IMR-90 (cell line): ENCODE measurements at regions not wholly inside any gene's neighbourhood (a gene's known extent, or its start where the extent isn't known, plus 50 kb on each side); places are given as distances from the start of the nearest gene placed in this dataset.

Experiments used
- ATAC-seq: fragments of 200-7000 bp; cut with Tn5 transposase; 2 replicates; pipeline ENCODE4 v1.9.1; 2020; ENCODE audit warnings: low read depth, mild to moderate bottlenecking, moderate library complexity
- BruUV-seq: library from RNA; stranded (reverse); fragments of 400-500 nt; replicated peaks from 2 replicates; lab custom pipeline; 2021; lab: Mats Ljungman, UMichigan
- CTCF ChIA-PET: fragments of 300-600 bp; formaldehyde crosslinking; extraction: SDS; loops from one replicate; lab custom pipeline; 2021; ENCODE audit warnings: antibody characterized with exemption; lab: Yijun Ruan, JAX
- POLR2A ChIA-PET: fragments of 300-600 bp; sonication (Branson Sonifier 250); formaldehyde crosslinking; loops from one replicate; lab custom pipeline; 2022; ENCODE audit warnings: antibody characterized with exemption; ENCODE audit not compliant: unreplicated experiment; lab: Charles Lee
- DNase-seq: peaks from one replicate; pipeline ENCODE4 v3.0.0; 2013
- H2AFZ ChIP-seq: replicated peaks from 2 replicates; pipeline ENCODE3; 2013; ENCODE audit warnings: low read length, mild to moderate bottlenecking; ENCODE audit not compliant: poor library complexity
- H2AK5ac ChIP-seq: 2 replicates; pipeline ENCODE4 v1.6.1; 2013; ENCODE audit warnings: low read depth, low read length, inconsistent platforms
- H2AK9ac ChIP-seq: replicated peaks from 2 replicates; pipeline ENCODE3; 2013; ENCODE audit warnings: mild to moderate bottlenecking, low read depth, low read length, moderate library complexity; ENCODE audit not compliant: poor library complexity
- H2BK120ac ChIP-seq: 2 replicates; pipeline ENCODE4 v1.6.1; 2013; ENCODE audit warnings: low read depth, low read length, inconsistent platforms
- H2BK15ac ChIP-seq: 3 replicates; pipeline ENCODE4 v1.6.1; 2013; ENCODE audit warnings: low read depth, low read length, inconsistent platforms
- H2BK20ac ChIP-seq: 2 replicates; pipeline ENCODE4 v1.6.1; 2013; ENCODE audit warnings: low read depth, mild to moderate bottlenecking, inconsistent platforms, low read length, moderate library complexity
- H2BK5ac ChIP-seq: 2 replicates; pipeline ENCODE4 v1.6.1; 2013; ENCODE audit warnings: mild to moderate bottlenecking, low read depth, low read length, inconsistent platforms; ENCODE audit not compliant: poor library complexity, severe bottlenecking
- H3K14ac ChIP-seq: replicated peaks from 2 replicates; pipeline ENCODE4 v1.6.1; 2013; ENCODE audit warnings: low read depth, low read length, inconsistent platforms
- H3K18ac ChIP-seq: 2 replicates; pipeline ENCODE4 v1.6.1; 2013; ENCODE audit warnings: low read depth, low read length, control low read depth
- H3K23ac ChIP-seq: 2 replicates; pipeline ENCODE4 v1.6.1; 2013; ENCODE audit warnings: low read depth, low read length, inconsistent platforms
- H3K27ac ChIP-seq: 2 replicates; pipeline ENCODE4 v1.5.1; 2013; ENCODE audit warnings: mild to moderate bottlenecking, control low read depth, low read length; ENCODE audit not compliant: insufficient read depth
- H3K27me3 ChIP-seq: 2 replicates; pipeline ENCODE4 v1.6.1; 2013; ENCODE audit warnings: low read length; ENCODE audit not compliant: control insufficient read depth, insufficient read depth
- H3K36me3 ChIP-seq: 2 replicates; pipeline ENCODE4 v1.6.1; 2013; ENCODE audit warnings: low read length, mixed read lengths; ENCODE audit not compliant: control insufficient read depth, insufficient read depth
- H3K4ac ChIP-seq: 2 replicates; pipeline ENCODE4 v1.6.1; 2013; ENCODE audit warnings: low read depth, low read length, inconsistent platforms
- H3K4me1 ChIP-seq: 2 replicates; pipeline ENCODE4 v1.6.1; 2013; ENCODE audit warnings: low read length, mixed read lengths; ENCODE audit not compliant: control insufficient read depth, insufficient read depth
- H3K4me2 ChIP-seq: 2 replicates; pipeline ENCODE4 v1.6.1; 2013; ENCODE audit warnings: low read depth, mild to moderate bottlenecking, control low read depth, low read length, moderate library complexity
- H3K4me3 ChIP-seq: 2 replicates; pipeline ENCODE4 v1.5.1; 2013; ENCODE audit warnings: low read depth, mild to moderate bottlenecking, control low read depth, low read length, moderate library complexity; ENCODE audit not compliant: insufficient read depth
- H3K56ac ChIP-seq: 2 replicates; pipeline ENCODE4 v1.6.1; 2013; ENCODE audit warnings: low read length, inconsistent platforms; ENCODE audit not compliant: insufficient read depth; ENCODE audit errors: extremely low read depth
- H3K79me1 ChIP-seq, 2 experiments: 2 replicates each; pipeline ENCODE4 v1.6.1; 2013; ENCODE audit warnings: low read length in 2 of 2, inconsistent platforms in 1 of 2, low read depth in 1 of 2
- H3K9ac ChIP-seq: 2 replicates; pipeline ENCODE4 v1.6.1; 2013; ENCODE audit warnings: low read depth, low read length, control low read depth
- H3K9me1 ChIP-seq: 2 replicates; pipeline ENCODE4 v1.6.1; 2013; ENCODE audit warnings: low read length, inconsistent platforms; ENCODE audit not compliant: insufficient read depth
- H3K9me3 ChIP-seq: 2 replicates; pipeline ENCODE4 v1.6.1; 2013; ENCODE audit warnings: low read length; ENCODE audit not compliant: control insufficient read depth, insufficient read depth
- H4K20me1 ChIP-seq: 2 replicates; pipeline ENCODE4 v1.6.1; 2013; ENCODE audit warnings: low read length, inconsistent platforms; ENCODE audit not compliant: insufficient read depth
- H4K5ac ChIP-seq: 2 replicates; pipeline ENCODE4 v1.6.1; 2013; ENCODE audit warnings: mild to moderate bottlenecking, low read depth, low read length, control low read depth
- H4K8ac ChIP-seq, 2 experiments: 2 replicates each; pipeline ENCODE4 v1.6.1; 2013; ENCODE audit warnings: low read depth in 2 of 2, low read length in 2 of 2, control low read depth in 1 of 2, inconsistent platforms in 1 of 2
- H4K91ac ChIP-seq: 2 replicates; pipeline ENCODE4 v1.6.1; 2013; ENCODE audit warnings: low read depth, low read length, inconsistent platforms; ENCODE audit not compliant: insufficient read depth
- BHLHE40 ChIP-seq: fragments of 150-350 bp; IDR thresholded peaks from 2 replicates; pipeline ENCODE4 v1.6.1; 2016; ENCODE audit warnings: mild to moderate bottlenecking, low read depth, low read length
- CEBPB ChIP-seq: IDR thresholded peaks from 2 replicates; pipeline ENCODE4 v1.6.1; 2012; ENCODE audit warnings: low read depth, low read length, improper control_type of control experiment
- CHD1 ChIP-seq: IDR thresholded peaks from 2 replicates; pipeline ENCODE4 v1.6.1; 2012; ENCODE audit warnings: low read depth, low read length, improper control_type of control experiment
- CTCF ChIP-seq: conservative IDR thresholded peaks from 2 replicates; pipeline ENCODE4 v1.5.1; 2012; ENCODE audit warnings: mild to moderate bottlenecking, low read depth, low read length, improper control_type of control experiment
- ELK1 ChIP-seq: fragments of 150-350 bp; IDR thresholded peaks from 2 replicates; pipeline ENCODE4 v1.6.1; 2016; ENCODE audit warnings: low read depth, mild to moderate bottlenecking, low read length, moderate library complexity, borderline replicate concordance
- FOS ChIP-seq: fragments of 150-350 bp; IDR thresholded peaks from 2 replicates; pipeline ENCODE4 v1.6.1; 2016; ENCODE audit warnings: low read depth, low read length
- MAFK ChIP-seq: IDR thresholded peaks from 2 replicates; pipeline ENCODE4 v1.6.1; 2012; ENCODE audit warnings: low read depth, low read length, improper control_type of control experiment
- MAZ ChIP-seq: IDR thresholded peaks from 2 replicates; pipeline ENCODE4 v1.6.1; 2012; ENCODE audit warnings: low read depth, mild to moderate bottlenecking, low read length, improper control_type of control experiment, moderate library complexity, borderline replicate concordance
- MXI1 ChIP-seq: IDR thresholded peaks from 2 replicates; pipeline ENCODE4 v1.6.1; 2012; ENCODE audit warnings: low read depth, mild to moderate bottlenecking, low read length, moderate library complexity, borderline replicate concordance
- NFE2L2 ChIP-seq: fragments of 150-350 bp; IDR thresholded peaks from 2 replicates; pipeline ENCODE4 v1.6.1; 2016; ENCODE audit warnings: low read depth, mild to moderate bottlenecking, low read length
- POLR2A ChIP-seq: IDR thresholded peaks from 2 replicates; pipeline ENCODE4 v1.6.1; 2012; ENCODE audit warnings: mild to moderate bottlenecking, low read depth, low read length
- RAD21 ChIP-seq: IDR thresholded peaks from 2 replicates; pipeline ENCODE4 v1.6.1; 2012; ENCODE audit warnings: low read length, improper control_type of control experiment
- RCOR1 ChIP-seq: IDR thresholded peaks from 2 replicates; pipeline ENCODE4 v1.6.1; 2012; ENCODE audit warnings: mild to moderate bottlenecking, low read length, improper control_type of control experiment; ENCODE audit not compliant: insufficient replicate concordance
- RFX5 ChIP-seq: IDR thresholded peaks from 2 replicates; pipeline ENCODE4 v1.8.0; 2012; ENCODE audit warnings: low read depth, mild to moderate bottlenecking, low read length, moderate library complexity
- SMC3 ChIP-seq: fragments of 150-350 bp; IDR thresholded peaks from 2 replicates; pipeline ENCODE4 v1.6.1; 2016; ENCODE audit warnings: low read depth, mild to moderate bottlenecking, antibody characterized with exemption, low read length, moderate library complexity
- USF2 ChIP-seq: fragments of 150-350 bp; IDR thresholded peaks from 2 replicates; pipeline ENCODE4 v1.6.1; 2017; ENCODE audit warnings: mild to moderate bottlenecking, antibody characterized with exemption, low read length, low read depth
- WGBS, 2 experiments: methylation state at CpG; one replicate each; pipeline versions ENCODE4 v1.1.5 to v1.1.7; 2013; ENCODE audit warnings: missing lambda C conversion rate in 2 of 2; ENCODE audit not compliant: insufficient read length in 1 of 2; ENCODE audit errors: extremely low coverage in 2 of 2; 5-methylcytosine and 5-hydroxymethylcytosine counted together
- dilution Hi-C: fragments of 300-500 bp; cut with HindIII; formaldehyde crosslinking; loops from one replicate; pipeline ENCODE4 v1.14.3; 2018; ENCODE audit warnings: low sequenced_read_pairs; ENCODE audit not compliant: unreplicated experiment
- in situ Hi-C: fragments of 300-500 bp; cut with MboI; formaldehyde crosslinking; loops from 3 replicates; pipeline ENCODE4 v1.14.3; 2019; ENCODE audit warnings: low sequenced_read_pairs, inconsistent platforms, mixed read lengths
- intact Hi-C: fragments of 100-400 bp; cut with micrococcal nuclease; formaldehyde crosslinking; loops from 2 replicates; pipeline ENCODE4 v1.10.0; 2022

- H3K56ac ChIP-seq, result no peak overlapping the region
- intact Hi-C loops (no loop called here), dilution Hi-C loops (no loop called here), in situ Hi-C loops (no loop called here)
- H2BK20ac ChIP-seq, result no peak overlapping the region
- no peaks in the 10 kb centered on the region for H3K36me3 ChIP-seq
- no peaks in the 10 kb centered on the region for H3K79me1 ChIP-seq
- no peak overlapping the region for H3K23ac ChIP-seq
- no peak overlapping the region for H4K8ac ChIP-seq
- no peak overlapping the region for H2AFZ ChIP-seq
- no peak overlapping the region for H3K27ac ChIP-seq
- 20% methylated on average over 1 of the region's 3 CpGs; no CpG with 5 or more reads in 1 of the 2 experiments for WGBS, 2 experiments
- ATAC-seq (no peak), DNase-seq (no peak)
- no peak overlapping the region for H4K91ac ChIP-seq
- H3K4me1 ChIP-seq, result no peaks in the 10 kb centered on the region
- no peak overlapping the region for H3K14ac ChIP-seq
- no TSS peak for BruUV-seq
- H2BK120ac ChIP-seq, result no peak overlapping the region
- no peak for TF ChIP-seq MAZ
- no peak for TF ChIP-seq RAD21
- no peak for TF ChIP-seq NFE2L2
- no peak for TF ChIP-seq MXI1
- no peak for TF ChIP-seq MAFK
- TF ChIP-seq USF2, result no peak
- TF ChIP-seq BHLHE40, result no peak
- no peak for TF ChIP-seq CEBPB
- TF ChIP-seq CTCF, result no peak
- TF ChIP-seq FOS, result no peak
- TF ChIP-seq SMC3, result no peak
- no peak for TF ChIP-seq ELK1
- no peak for TF ChIP-seq RFX5
- TF ChIP-seq CHD1, result no peak
- TF ChIP-seq RCOR1, result no peak
- no peak for TF ChIP-seq POLR2A
- H2AK5ac ChIP-seq, result no peak overlapping the region
- H3K4ac ChIP-seq, result no peak overlapping the region
- H2BK5ac ChIP-seq, result no peak overlapping the region
- no peaks in the 10 kb centered on the region for H4K20me1 ChIP-seq
- ChIA-PET CTCF (no interaction called here), POLR2A (no interaction called here)
- no peak overlapping the region for H3K9ac ChIP-seq
- no peak overlapping the region for H3K18ac ChIP-seq
- peaks cover 6% of the 10 kb centered on the region for H3K9me3 ChIP-seq
- H2BK15ac ChIP-seq, result no peak overlapping the region
- peak overlapping the region; percentile 55 for H2AK9ac ChIP-seq
- H3K4me3 ChIP-seq, result no peak overlapping the region
- H4K5ac ChIP-seq, result no peak overlapping the region
- no peaks in the 10 kb centered on the region for H3K27me3 ChIP-seq
- H3K4me2 ChIP-seq, result no peak overlapping the region
- no peaks in the 10 kb centered on the region for H3K9me1 ChIP-seq
Observed at GRCh38 chr1:176323472-176323871, 116.4 kb upstream of the COP1 start.
